Fibroblast of skin of right quadriceps (primary cell): ENCODE measurements at regions not wholly inside any gene's neighbourhood (a gene's known extent, or its start where the extent isn't known, plus 50 kb on each side); places are given as distances from the start of the nearest gene placed in this dataset.
"Not testable (repeated sequence)": the region's sequence is repeated elsewhere in the genome, so short reads cannot be mapped to it uniquely, and the experiment has no call there.

Experiments
- DNase-seq: peaks from one replicate; pipeline ENCODE4 v3.0.0-alpha.2; 2013

- no peak for DNase-seq
Observed at GRCh38 chr5:5780253-5780652, 357.8 kb downstream of the ICE1 start.

GRCh38 chr5:5777013-5777412 lies 354.5 kb downstream of the ICE1 start:
- no peak for DNase-seq

DNA sequence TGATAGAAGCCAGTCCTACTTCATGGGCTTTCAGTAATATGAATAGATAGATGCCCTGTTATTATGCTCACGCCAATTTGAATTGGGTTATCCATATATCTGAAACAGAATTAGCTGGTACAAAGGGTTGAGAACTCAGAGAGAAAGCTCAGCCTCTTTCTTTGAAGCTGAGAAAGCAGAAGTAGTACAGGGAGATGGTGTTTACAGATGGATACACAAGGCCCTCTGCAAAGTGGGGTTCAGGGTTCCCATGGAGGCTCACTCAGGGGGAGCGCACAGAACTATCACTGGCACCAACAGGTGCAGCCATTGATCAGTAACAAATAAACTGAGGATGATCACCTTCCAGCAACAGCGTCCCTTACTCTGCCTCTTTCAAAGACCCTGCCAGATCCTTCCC lies 349.7 kb downstream of the ICE1 start:
- DNase-seq = no peak

GRCh38 chr5:5770825-5771224 lies 348.3 kb downstream of the ICE1 start:
- DNase-seq = no peak

- no peak for DNase-seq
Observed at GRCh38 chr5:5767286-5767928, 344.9 kb downstream of the ICE1 start.

DNA sequence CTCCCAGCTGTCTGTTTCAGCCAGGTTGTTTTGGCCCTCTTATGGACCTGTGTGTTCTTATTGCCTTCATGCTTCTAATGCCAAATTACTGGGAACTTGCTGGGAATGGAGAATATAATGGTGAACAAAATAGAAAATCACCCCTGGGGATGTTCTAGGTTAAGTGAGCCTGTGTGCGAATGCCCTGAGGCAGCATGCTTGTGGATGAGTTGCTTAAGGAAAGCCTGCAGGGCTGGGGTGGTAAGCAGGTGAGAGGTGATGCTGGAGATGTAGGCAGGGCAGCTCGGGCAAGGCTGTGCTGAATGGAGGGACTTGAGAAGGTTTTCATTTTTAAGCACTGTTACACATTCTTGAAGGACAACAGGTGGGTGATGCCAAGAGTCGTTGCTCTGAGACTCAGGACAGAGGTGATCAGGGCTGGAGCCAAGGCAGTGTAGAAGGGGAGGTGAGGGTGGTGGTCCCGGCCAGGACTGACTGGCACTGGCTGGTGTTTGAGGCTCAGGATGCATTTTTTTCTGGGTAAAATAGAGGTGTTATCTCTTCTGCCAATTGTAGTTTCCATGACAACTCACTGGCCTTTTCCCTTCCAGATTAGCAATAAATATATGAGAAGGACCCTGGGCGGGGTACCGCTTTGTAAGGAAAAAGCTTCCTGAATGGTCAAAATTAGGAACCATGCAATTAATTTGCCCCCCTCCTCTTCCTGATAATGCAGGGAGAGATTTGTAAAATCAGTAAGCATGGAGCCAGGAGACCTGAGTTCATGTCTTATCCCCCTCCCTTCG lies 342.8 kb downstream of the ICE1 start:
- DNase-seq = no peak

DNA sequence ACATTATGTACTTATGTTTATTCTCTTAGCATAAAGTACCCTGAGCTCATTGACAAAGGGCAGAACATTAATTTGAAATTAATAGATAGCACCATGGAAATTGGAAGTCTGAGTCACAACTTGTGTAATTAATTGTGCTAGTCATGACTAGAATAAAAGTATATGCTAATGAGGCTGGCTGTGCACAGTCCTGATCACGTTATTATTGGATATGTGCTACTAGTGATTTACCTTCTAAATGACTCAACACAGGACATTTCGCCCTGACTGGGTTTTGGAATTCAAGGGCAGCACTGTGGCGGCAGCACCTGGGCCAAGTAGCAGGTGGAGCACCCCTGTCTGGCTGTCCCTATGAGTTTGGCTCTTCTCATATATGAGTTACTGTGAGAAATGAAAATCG lies 341.8 kb downstream of the ICE1 start:
- DNase-seq = no peak

GRCh38 chr5:5756762-5757161 lies 334.3 kb downstream of the ICE1 start:
- DNase-seq = no peak

DNA sequence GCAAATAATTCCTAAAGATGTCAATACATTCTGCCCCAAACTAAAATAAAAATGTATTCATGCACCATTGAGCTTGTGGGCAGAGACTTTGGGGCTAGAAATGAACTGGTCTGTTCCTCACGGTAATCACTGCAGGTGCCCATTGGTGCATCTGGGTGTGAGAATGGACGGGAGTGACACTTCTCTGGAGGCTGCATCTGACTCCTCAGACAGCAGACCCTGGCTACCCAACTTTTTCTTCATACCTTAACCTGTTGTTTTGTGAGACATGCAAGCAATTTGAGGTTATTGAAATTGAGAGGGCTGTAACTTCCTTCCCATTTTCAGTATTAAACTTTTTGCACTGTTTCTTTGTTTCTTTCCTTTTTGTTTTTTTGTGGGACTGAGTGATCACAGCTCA lies 333.4 kb downstream of the ICE1 start:
- no peak for DNase-seq

DNA sequence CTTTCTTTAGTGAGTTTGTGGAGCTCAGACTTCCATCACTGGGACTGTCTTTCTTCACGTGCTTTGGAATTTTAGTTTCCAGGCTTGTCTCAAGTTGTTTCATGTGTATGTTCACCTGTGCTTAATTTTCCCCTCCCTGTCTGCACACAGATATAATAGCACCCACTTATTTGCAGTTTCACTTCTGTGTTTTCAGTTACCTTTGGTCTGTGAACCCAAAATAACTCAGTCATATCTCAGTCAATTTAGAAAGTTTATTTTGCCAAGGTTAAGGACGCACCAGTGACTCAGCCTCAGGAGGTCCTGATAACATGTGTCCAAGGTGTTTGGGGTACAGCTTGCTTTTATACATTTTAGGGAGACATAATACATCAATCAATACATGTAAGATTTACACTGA lies 330.4 kb downstream of the ICE1 start:
- DNase-seq = no peak

GRCh38 chr5:5751987-5752386 lies 329.5 kb downstream of the ICE1 start:
- no peak for DNase-seq

GRCh38 chr5:5751498-5751897 lies 329.0 kb downstream of the ICE1 start:
- no peak for DNase-seq

- DNase-seq = no peak
Observed at GRCh38 chr5:5741418-5741817, 318.9 kb downstream of the ICE1 start.

- no peak for DNase-seq
Observed at GRCh38 chr5:5739490-5739945, 317.0 kb downstream of the ICE1 start.

DNA sequence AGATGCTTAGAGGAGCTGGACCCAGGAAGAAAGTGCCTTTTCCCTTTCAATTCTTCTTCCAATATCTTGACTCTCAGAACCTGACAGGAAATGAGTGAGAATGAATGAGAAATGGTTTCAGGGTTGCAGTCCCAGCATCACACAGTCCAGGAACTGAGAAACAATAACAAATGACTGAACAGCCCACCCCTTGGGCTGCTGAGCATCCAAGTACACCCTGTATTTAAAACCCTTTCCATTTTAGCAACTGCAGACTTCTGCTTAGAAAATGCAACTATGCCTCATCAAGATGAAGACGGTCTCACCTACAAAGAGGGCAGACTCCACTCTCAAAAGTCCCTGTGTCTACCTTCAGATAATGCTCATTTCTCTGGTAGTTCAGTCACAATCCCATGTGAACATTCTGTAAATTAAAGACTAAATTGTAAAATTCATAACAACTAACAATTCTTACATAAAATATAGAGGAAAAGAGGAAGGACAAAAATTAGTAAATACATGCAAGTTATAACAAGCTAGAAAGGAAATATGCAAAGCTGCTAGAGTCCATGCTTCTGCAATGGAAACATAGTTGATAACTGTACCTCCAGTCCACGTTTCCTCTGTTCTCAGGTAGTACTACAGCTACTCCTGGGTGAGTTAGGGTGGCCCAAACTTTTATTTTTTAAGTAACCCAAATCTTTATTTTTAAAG lies 316.5 kb downstream of the ICE1 start:
- DNase-seq = no peak

DNA sequence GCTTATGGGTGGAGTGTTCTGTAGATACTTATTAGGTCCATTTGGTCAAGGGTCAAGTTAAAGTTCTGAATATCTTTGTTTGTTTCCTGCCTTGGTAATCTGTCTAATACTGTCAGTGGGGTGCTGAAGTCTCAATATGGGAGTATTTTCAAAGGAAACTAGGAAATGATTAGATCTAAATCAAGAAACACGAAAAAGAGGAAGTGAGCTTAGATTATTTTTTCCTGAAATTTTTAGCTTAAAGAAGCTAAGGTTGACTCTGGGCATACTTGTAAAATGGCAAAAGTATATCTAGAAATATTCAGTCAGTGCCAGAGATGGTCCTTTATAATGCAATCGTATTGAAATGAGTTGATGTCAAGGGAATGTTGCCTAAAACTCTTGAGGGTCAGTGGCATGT lies 313.5 kb downstream of the ICE1 start:
- no peak for DNase-seq

DNA sequence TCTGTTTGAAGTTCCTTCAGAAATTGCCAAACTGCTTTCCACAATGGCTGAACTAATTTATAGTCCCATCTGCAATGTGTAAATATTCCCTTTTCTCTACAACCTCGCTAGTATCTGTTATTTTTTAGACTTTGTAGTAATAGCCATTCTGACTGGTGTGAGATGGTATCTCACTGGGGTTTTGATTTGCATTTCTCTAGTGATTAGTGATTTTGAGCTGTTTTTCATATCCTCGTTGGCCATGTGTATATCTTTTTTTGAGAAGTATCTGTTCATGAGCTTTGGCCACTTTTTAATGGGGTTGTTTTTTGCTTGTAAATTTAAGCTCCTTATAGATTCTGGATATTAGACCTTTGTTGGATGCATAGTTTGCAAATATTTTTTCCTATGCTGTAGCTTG lies 310.6 kb downstream of the ICE1 start:
- DNase-seq = not testable (repeated sequence)

DNA sequence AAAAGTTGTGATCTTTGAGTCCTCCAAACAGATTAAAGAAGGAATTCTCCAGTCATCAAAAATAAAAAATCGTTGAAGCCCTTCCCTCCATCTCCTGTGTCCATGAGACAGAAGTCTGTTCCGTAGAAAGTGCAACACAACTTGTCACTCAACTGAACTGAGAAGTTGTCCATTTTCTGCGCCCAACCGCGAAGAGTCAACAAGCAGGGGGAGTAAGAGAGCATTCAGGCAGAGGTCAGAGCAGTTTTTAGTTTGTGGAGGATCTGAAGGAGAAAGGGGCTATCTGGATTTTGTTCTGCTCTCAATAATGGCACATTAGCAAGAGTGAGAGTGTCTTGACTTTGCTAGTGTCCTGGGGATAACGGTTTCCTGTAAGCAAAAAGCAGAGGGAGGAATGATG lies 303.9 kb downstream of the ICE1 start:
- no peak for DNase-seq

GRCh38 chr5:5721881-5722280 lies 299.4 kb downstream of the ICE1 start:
- DNase-seq = no peak

- DNase-seq = no peak
Observed at GRCh38 chr5:5719292-5719691, 296.8 kb downstream of the ICE1 start.

DNA sequence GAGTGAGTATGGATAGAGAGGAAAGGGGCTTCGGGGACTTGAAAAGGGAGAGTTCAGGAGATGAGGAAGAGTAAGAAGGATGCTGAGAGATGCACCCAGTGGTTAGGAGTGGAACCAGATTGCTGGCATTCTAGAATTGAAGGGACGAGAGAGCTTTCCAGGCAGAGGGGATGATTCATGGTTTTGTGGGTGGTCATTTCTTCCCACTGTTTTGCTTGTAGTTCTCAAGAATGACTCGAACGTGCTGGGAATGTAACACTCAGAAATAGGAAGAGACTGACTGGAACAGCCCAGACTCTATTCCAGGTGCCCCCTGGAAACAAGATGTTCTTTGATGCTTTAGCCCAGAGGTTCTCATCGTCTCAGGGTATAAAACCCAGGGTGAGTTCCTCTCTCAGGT lies 294.2 kb downstream of the ICE1 start:
- DNase-seq = no peak

- DNase-seq = no peak
Observed at GRCh38 chr5:5711592-5711991, 289.1 kb downstream of the ICE1 start.

- no peak for DNase-seq
Observed at GRCh38 chr5:5711112-5711511, 288.6 kb downstream of the ICE1 start.

DNA sequence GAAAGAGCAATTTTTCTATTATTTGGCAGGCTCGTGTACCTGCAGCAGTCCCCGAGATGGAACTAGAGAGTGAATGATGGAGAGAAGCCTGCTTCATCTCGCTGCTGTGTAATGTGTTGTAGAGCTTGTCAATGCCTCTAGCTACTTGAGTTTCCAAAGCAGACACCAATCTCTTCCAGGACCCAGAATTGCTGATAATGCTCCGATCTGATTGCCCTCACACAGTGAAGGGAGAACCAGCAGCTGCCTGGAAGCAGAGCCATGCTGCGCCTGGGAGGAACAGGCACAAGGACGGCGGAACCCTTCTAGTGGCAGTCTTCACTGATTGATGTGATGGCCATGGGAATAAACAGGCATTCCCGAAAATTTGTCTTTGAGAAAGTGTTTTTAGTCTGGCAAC lies 288.0 kb downstream of the ICE1 start:
- DNase-seq = no peak
